22Rv1 (cell line): ENCODE measurements at regions not wholly inside any gene's neighbourhood (a gene's known extent, or its start where the extent isn't known, plus 50 kb on each side); places are given as distances from the start of the nearest gene placed in this dataset.

ENCODE experiments used
- H3K27ac ChIP-seq: fragments of 450-650 bp; 2 replicates; pipeline ENCODE4 v1.5.1; 2017
- ZFX ChIP-seq: fragments of 450-650 bp; IDR thresholded peaks from 2 replicates; pipeline ENCODE4 v1.6.1; 2017; ENCODE audit warnings: antibody characterized with exemption, borderline replicate concordance
- TF ChIP-seq, protein P1 (sequence below): fragments of 450-650 bp; IDR thresholded peaks from 2 replicates; pipeline ENCODE4 v1.5.1; 2017; ENCODE audit warnings: mild to moderate bottlenecking

DNA sequence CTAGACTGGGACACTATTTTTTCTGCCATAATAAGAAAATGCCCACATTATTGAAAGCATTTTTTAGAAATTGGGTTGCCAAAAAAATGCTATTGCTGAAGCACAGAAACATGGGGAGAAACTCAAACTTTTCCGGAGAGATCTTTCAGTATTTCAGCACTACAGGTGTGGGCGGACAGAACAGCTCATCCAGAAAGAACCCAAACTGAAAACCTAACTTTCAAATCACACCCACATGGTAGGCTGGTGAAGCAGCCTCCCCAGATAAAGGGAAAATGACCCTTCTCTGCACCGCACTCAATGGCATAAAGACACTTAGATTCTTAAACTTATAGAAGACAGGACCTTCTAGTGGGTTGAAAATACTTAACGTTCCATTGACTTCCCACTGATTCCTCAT is 62.3 kb upstream of the TMPO start:
- no peak overlapping the region for H3K27ac ChIP-seq
- no peak for TF ChIP-seq ZFX
- TF ChIP-seq, protein P1, sequence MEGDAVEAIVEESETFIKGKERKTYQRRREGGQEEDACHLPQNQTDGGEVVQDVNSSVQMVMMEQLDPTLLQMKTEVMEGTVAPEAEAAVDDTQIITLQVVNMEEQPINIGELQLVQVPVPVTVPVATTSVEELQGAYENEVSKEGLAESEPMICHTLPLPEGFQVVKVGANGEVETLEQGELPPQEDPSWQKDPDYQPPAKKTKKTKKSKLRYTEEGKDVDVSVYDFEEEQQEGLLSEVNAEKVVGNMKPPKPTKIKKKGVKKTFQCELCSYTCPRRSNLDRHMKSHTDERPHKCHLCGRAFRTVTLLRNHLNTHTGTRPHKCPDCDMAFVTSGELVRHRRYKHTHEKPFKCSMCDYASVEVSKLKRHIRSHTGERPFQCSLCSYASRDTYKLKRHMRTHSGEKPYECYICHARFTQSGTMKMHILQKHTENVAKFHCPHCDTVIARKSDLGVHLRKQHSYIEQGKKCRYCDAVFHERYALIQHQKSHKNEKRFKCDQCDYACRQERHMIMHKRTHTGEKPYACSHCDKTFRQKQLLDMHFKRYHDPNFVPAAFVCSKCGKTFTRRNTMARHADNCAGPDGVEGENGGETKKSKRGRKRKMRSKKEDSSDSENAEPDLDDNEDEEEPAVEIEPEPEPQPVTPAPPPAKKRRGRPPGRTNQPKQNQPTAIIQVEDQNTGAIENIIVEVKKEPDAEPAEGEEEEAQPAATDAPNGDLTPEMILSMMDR, result no peak

- TF ChIP-seq ZFX, result no peak
- TF ChIP-seq, protein P1, result no peak
- no peak overlapping the region for H3K27ac ChIP-seq
These were observed 61.9 kb upstream of the TMPO start for GRCh38 chr12:98453492-98453891.

DNA sequence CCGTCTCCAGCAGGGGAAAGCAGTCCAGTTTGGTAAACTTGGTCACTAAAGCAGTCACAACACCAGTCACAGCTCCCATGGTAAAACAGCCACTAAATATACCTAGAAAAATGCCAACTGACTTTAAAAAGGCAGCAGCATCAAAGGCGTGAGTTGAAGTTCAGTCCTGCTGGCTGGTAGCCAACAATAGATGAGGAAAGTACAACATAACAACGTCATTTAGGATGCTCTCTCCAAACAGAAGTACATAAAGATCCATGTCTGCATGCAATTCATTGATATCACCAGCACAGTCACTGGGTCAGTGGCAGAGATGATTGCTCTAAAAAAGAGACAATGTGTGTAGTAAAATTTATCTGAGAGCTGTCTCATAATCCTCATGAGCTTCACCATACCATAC is 59.3 kb upstream of the TMPO start:
- no peak overlapping the region for H3K27ac ChIP-seq
- TF ChIP-seq, protein P1, result no peak
- no peak for TF ChIP-seq ZFX

- no peak overlapping the region for H3K27ac ChIP-seq
- TF ChIP-seq ZFX, result no peak
- TF ChIP-seq, protein P1, result no peak
These were observed 58.5 kb upstream of the TMPO start for GRCh38 chr12:98456576-98457573.

- TF ChIP-seq, protein P1, result no peak
- no peak for TF ChIP-seq ZFX
- no peak overlapping the region for H3K27ac ChIP-seq
These were observed 51.2 kb upstream of the TMPO start for GRCh38 chr12:98464190-98464589.

- H3K27ac ChIP-seq, result no peak overlapping the region
These were observed 49.9 kb upstream of the TMPO start for GRCh38 chr12:98465505-98465904.

More at GRCh38 chr12:98465505-98465904, 49.9 kb upstream of the TMPO start:
- TF ChIP-seq, protein P1, result no peak
- TF ChIP-seq ZFX, result no peak
